Keratinocyte (primary cell): ENCODE measurements at regions not wholly inside any gene's neighbourhood (a gene's known extent, or its start where the extent isn't known, plus 50 kb on each side); places are given as distances from the start of the nearest gene placed in this dataset.

Experiments
- EZH2 ChIP-seq: IDR thresholded peaks from one replicate; pipeline ENCODE4 v1.6.1; 2012; ENCODE audit warnings: inconsistent platforms, mild to moderate bottlenecking, low read length, moderate library complexity
- TF ChIP-seq, protein P1 (sequence below), 3 experiments: IDR thresholded peaks in 1 of 3; conservative IDR thresholded peaks in 1 of 3; optimal IDR thresholded peaks in 1 of 3; 2 replicates in 2 of 3; 3 replicates in 1 of 3; pipeline versions ENCODE3 to v1.5.1; 2011; ENCODE audit warnings: low read length in 3 of 3, mild to moderate bottlenecking in 3 of 3, moderate library complexity in 2 of 3, control low read depth in 1 of 3, inconsistent platforms in 1 of 3; ENCODE audit not compliant: insufficient read depth in 2 of 3; ENCODE audit errors: extremely low read depth in 1 of 3

DNA sequence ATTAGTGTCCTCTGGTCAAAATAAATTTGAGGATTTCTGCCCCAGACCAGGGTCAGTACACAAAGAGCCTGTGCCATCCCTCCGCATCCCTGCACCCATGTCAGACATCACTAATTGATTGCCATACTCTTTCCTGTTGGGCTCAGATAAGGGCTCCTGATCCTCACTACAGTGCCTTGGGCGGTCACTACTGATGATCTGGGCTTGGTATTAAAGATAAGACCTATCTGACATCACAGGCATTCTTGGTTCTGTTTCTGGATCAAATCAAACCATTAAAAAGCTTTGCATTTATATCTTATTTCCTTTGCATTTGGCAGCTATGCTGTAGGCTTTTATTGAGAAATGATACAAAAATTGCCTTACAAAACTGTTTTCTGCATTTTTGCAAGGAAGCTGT lies 103.5 kb upstream of the TENM4 start:
- TF ChIP-seq, protein P1, sequence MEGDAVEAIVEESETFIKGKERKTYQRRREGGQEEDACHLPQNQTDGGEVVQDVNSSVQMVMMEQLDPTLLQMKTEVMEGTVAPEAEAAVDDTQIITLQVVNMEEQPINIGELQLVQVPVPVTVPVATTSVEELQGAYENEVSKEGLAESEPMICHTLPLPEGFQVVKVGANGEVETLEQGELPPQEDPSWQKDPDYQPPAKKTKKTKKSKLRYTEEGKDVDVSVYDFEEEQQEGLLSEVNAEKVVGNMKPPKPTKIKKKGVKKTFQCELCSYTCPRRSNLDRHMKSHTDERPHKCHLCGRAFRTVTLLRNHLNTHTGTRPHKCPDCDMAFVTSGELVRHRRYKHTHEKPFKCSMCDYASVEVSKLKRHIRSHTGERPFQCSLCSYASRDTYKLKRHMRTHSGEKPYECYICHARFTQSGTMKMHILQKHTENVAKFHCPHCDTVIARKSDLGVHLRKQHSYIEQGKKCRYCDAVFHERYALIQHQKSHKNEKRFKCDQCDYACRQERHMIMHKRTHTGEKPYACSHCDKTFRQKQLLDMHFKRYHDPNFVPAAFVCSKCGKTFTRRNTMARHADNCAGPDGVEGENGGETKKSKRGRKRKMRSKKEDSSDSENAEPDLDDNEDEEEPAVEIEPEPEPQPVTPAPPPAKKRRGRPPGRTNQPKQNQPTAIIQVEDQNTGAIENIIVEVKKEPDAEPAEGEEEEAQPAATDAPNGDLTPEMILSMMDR (optimal IDR thresholded peaks at IDR 0.05 in 1 of 3, IDR thresholded peaks at IDR 0.05 in 1 of 3, conservative IDR thresholded peaks at IDR 0.05 in 1 of 3; ENCODE audit: extremely low read depth in 1 of 3, insufficient read depth in 2 of 3, low read length in 3 of 3): no peak
- TF ChIP-seq EZH2: no peak
